ENCODE measurements at regions not wholly inside any gene's neighbourhood (a gene's known extent, or its start where the extent isn't known, plus 50 kb on each side); places are given as distances from the start of the nearest gene placed in this dataset.

DNA sequence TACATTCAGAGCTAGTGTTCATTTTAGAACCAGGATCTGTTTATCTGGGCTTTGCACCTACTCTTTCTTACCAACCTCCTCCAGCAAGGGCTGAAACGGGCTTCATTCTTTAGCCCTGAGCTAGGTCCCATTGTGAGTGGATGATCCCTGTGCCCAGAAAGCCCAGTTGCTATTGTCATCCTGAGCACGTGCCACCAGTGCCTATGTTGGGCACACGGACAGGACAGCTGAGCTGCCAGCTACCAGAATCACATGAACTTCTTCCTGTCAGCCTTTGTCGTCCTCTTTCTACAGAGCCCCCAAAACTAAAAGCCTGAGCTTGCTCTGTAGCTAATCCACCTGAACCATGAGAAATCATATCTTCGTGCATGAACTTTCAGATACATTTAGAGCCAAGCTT, 74.4 kb upstream of the NTM start:
- no peak overlapping the region for H3K4me3 ChIP-seq (ENCODE audit: insufficient read depth, low read length, poor library complexity, severe bottlenecking)
- no peaks in the 10 kb centered on the region for H3K9me2 ChIP-seq (replicated peaks; ENCODE audit: insufficient read depth, low read length)
- no peaks in the 10 kb centered on the region for H4K20me1 ChIP-seq (ENCODE audit: low read depth, low read length)
- no peak overlapping the region for H2AFZ ChIP-seq (ENCODE audit: low read depth, low read length, severe bottlenecking)
- TF ChIP-seq EZH2phosphoT487 (conservative IDR thresholded peaks at IDR 0.05; ENCODE audit: low read length), result no peak
- TF ChIP-seq, protein P1, sequence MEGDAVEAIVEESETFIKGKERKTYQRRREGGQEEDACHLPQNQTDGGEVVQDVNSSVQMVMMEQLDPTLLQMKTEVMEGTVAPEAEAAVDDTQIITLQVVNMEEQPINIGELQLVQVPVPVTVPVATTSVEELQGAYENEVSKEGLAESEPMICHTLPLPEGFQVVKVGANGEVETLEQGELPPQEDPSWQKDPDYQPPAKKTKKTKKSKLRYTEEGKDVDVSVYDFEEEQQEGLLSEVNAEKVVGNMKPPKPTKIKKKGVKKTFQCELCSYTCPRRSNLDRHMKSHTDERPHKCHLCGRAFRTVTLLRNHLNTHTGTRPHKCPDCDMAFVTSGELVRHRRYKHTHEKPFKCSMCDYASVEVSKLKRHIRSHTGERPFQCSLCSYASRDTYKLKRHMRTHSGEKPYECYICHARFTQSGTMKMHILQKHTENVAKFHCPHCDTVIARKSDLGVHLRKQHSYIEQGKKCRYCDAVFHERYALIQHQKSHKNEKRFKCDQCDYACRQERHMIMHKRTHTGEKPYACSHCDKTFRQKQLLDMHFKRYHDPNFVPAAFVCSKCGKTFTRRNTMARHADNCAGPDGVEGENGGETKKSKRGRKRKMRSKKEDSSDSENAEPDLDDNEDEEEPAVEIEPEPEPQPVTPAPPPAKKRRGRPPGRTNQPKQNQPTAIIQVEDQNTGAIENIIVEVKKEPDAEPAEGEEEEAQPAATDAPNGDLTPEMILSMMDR (IDR thresholded peaks at IDR 0.05; ENCODE audit: insufficient read depth, low read length, poor library complexity, severe bottlenecking), result no peak
- no peaks in the 10 kb centered on the region for H3K36me3 ChIP-seq (ENCODE audit: low read length)
- no peak overlapping the region for H3K9ac ChIP-seq (ENCODE audit: low read length)
- no peak overlapping the region for H3K4me2 ChIP-seq (ENCODE audit: low read depth, low read length, poor library complexity, severe bottlenecking)
- no peaks in the 10 kb centered on the region for H3F3A ChIP-seq (ENCODE audit: insufficient read depth)
- H3K27me3 ChIP-seq (ENCODE audit: low read length), result no peaks in the 10 kb centered on the region
- no peaks in the 10 kb centered on the region for H3K79me2 ChIP-seq (ENCODE audit: insufficient read depth, low read length)
- H3K27ac ChIP-seq (ENCODE audit: low read depth, low read length), result no peak overlapping the region
- no peaks in the 10 kb centered on the region for H3K9me3 ChIP-seq (ENCODE audit: insufficient read depth, low read length)

DNA sequence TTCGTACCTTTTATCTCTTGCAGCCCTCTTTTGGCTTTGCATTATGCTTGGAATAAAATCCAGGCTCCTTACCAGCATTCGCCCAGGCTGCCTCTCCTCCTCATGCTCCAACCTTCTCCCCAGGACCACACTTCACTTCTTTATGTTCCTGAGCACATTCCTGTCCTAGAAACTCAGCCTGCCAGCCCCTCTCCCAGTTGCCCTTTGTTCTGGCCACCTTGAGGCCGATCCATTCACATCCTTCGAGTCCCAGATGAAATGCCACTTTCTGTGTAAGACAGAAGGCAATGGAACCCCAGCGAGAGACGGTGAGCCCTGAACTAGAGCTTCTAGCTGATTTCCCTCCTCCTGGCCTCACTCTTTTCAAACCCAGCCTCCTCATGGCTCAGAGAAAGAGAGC, 73.0 kb upstream of the NTM start:
- no peak overlapping the region for H3K4me3 ChIP-seq (ENCODE audit: insufficient read depth, low read length, poor library complexity, severe bottlenecking)
- TF ChIP-seq EZH2phosphoT487 (conservative IDR thresholded peaks at IDR 0.05; ENCODE audit: low read length), result no peak
- TF ChIP-seq, protein P1 (IDR thresholded peaks at IDR 0.05; ENCODE audit: insufficient read depth, low read length, poor library complexity, severe bottlenecking), result no peak
- H3K27me3 ChIP-seq (ENCODE audit: low read length), result no peaks in the 10 kb centered on the region
- H3K79me2 ChIP-seq (ENCODE audit: insufficient read depth, low read length), result no peaks in the 10 kb centered on the region
- H3K9me3 ChIP-seq (ENCODE audit: insufficient read depth, low read length), result no peaks in the 10 kb centered on the region
- no peak overlapping the region for H3K27ac ChIP-seq (ENCODE audit: low read depth, low read length)
- no peak overlapping the region for H2AFZ ChIP-seq (ENCODE audit: low read depth, low read length, severe bottlenecking)
- H4K20me1 ChIP-seq (ENCODE audit: low read depth, low read length), result no peaks in the 10 kb centered on the region
- no peaks in the 10 kb centered on the region for H3K9me2 ChIP-seq (replicated peaks; ENCODE audit: insufficient read depth, low read length)
- H3K36me3 ChIP-seq (ENCODE audit: low read length), result no peaks in the 10 kb centered on the region
- H3K4me2 ChIP-seq (ENCODE audit: low read depth, low read length, poor library complexity, severe bottlenecking), result no peak overlapping the region
- no peaks in the 10 kb centered on the region for H3F3A ChIP-seq (ENCODE audit: insufficient read depth)
- H3K9ac ChIP-seq (ENCODE audit: low read length), result no peak overlapping the region

DNA sequence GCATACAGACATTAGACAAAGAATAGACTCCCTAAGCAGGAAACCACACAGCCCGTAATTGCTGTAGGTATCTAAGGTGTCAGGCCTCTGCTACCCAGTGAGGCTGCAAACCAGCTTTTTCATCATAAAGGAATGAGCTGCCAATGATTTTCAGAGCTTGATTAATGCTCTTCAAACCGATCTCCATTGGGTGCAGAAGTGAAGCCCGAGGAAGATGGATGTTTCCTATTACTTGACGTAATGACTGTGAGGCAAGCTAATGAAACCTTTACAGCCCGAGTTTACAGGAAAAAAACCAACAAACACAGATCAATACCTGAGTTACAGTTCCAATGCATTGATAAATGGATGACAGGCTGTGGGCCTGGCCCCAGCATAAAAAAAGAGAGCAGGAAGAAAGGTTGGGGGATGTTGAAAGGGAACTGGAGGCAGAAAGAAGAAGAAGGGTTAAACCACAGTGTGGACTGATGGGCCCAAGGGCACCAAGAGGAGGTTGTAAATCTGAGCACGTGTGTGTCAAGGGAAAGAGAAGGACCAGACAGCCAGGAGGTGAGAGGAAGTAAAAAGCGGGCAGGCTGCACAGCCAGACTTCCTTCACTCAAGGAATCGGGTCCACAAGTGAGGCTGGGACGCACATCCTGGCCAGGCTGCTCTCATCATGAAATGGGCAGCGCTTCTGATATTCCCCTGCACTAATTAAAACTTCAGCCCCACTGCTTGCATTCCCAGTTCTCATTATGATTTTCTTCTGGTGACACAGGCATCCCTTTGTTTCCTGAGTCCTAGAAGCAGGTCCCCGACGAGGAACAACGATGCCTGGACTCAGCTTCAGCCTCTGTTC, 70.6 kb upstream of the NTM start:
- no peaks in the 10 kb centered on the region for H3K79me2 ChIP-seq (ENCODE audit: insufficient read depth, low read length)
- no peak overlapping the region for H2AFZ ChIP-seq (ENCODE audit: low read depth, low read length, severe bottlenecking)
- no peak overlapping the region for H3K4me2 ChIP-seq (ENCODE audit: low read depth, low read length, poor library complexity, severe bottlenecking)
- no peaks in the 10 kb centered on the region for H3K27me3 ChIP-seq (ENCODE audit: low read length)
- H3K9me2 ChIP-seq (replicated peaks; ENCODE audit: insufficient read depth, low read length), result no peaks in the 10 kb centered on the region
- no peak overlapping the region for H3K27ac ChIP-seq (ENCODE audit: low read depth, low read length)
- TF ChIP-seq, protein P1 (IDR thresholded peaks at IDR 0.05; ENCODE audit: insufficient read depth, low read length, poor library complexity, severe bottlenecking), result no peak
- TF ChIP-seq EZH2phosphoT487 (conservative IDR thresholded peaks at IDR 0.05; ENCODE audit: low read length), result no peak
- no peak overlapping the region for H3K4me3 ChIP-seq (ENCODE audit: insufficient read depth, low read length, poor library complexity, severe bottlenecking)
- H3K36me3 ChIP-seq (ENCODE audit: low read length), result no peaks in the 10 kb centered on the region
- H3K9ac ChIP-seq (ENCODE audit: low read length), result no peak overlapping the region
- H3K9me3 ChIP-seq (ENCODE audit: insufficient read depth, low read length), result no peaks in the 10 kb centered on the region
- no peaks in the 10 kb centered on the region for H4K20me1 ChIP-seq (ENCODE audit: low read depth, low read length)
- no peaks in the 10 kb centered on the region for H3F3A ChIP-seq (ENCODE audit: insufficient read depth)

Data from SU-DHL-6 (cell line).